PC-9 (cell line): ENCODE measurements at regions not wholly inside any gene's neighbourhood (a gene's known extent, or its start where the extent isn't known, plus 50 kb on each side); places are given as distances from the start of the nearest gene placed in this dataset.

Source experiments
- BruUV-seq: library from RNA; stranded (reverse); fragments of 400-500 nt; replicated peaks from 2 replicates; lab custom pipeline; 2021; lab: Mats Ljungman, UMichigan
- CTCF ChIA-PET: fragments of 300-600 bp; sonication (Branson Sonifier 250); formaldehyde crosslinking; loops from one replicate; lab custom pipeline; 2022; ENCODE audit warnings: antibody characterized with exemption; lab: Charles Lee
- POLR2A ChIA-PET: fragments of 300-600 bp; sonication (Branson Sonifier 250); formaldehyde crosslinking; loops from one replicate; lab custom pipeline; 2022; ENCODE audit warnings: antibody characterized with exemption; ENCODE audit not compliant: unreplicated experiment; lab: Charles Lee
- DNase-seq, 2 experiments: peaks; one replicate each; pipeline versions ENCODE4 v3.0.0 to v3.0.0-alpha.2; 2015 to 2022; ENCODE audit warnings: mixed read lengths in 1 of 2
- H2AFZ ChIP-seq: fragments of 200-600 bp; sonication (generic); 2 replicates; pipeline ENCODE4 v1.8.1; 2017; ENCODE audit warnings: antibody characterized with exemption
- H3F3A ChIP-seq: fragments of 200-600 bp; sonication (generic); 2 replicates; pipeline ENCODE4 v1.8.1; 2017; ENCODE audit warnings: antibody characterized with exemption, mild to moderate bottlenecking, low read depth; ENCODE audit not compliant: insufficient read depth
- H3K27ac ChIP-seq: fragments of 200-600 bp; sonication (generic); 2 replicates; pipeline ENCODE4 v1.6.1; 2016; ENCODE audit warnings: mixed run types
- H3K27me3 ChIP-seq: fragments of 200-600 bp; sonication (generic); 2 replicates; pipeline ENCODE4 v1.6.1; 2016; ENCODE audit warnings: low read depth, mixed run types; ENCODE audit not compliant: insufficient read depth
- H3K36me3 ChIP-seq: fragments of 200-600 bp; sonication (generic); 2 replicates; pipeline ENCODE4 v1.6.1; 2016; ENCODE audit warnings: low read depth, mixed run types
- H3K4me1 ChIP-seq: fragments of 200-600 bp; sonication (generic); replicated peaks from 2 replicates; pipeline ENCODE4 v1.6.1; 2016; ENCODE audit warnings: mixed run types; ENCODE audit not compliant: insufficient read depth
- H3K4me2 ChIP-seq: fragments of 200-600 bp; sonication (generic); 2 replicates; pipeline ENCODE4 v1.6.1; 2017; ENCODE audit warnings: mixed run types
- H3K4me3 ChIP-seq: fragments of 200-600 bp; sonication (generic); 2 replicates; pipeline ENCODE4 v1.6.1; 2016; ENCODE audit warnings: mixed run types
- H3K79me2 ChIP-seq: fragments of 200-600 bp; sonication (generic); 2 replicates; pipeline ENCODE4 v1.6.1; 2017; ENCODE audit warnings: low read depth, mixed run types
- H3K9me2 ChIP-seq: fragments of 200-600 bp; sonication (generic); 2 replicates; pipeline ENCODE4 v1.8.1; 2017; ENCODE audit warnings: mild to moderate bottlenecking; ENCODE audit not compliant: insufficient read depth
- H3K9me3 ChIP-seq: fragments of 200-600 bp; sonication (generic); 2 replicates; pipeline ENCODE4 v1.8.1; 2016; ENCODE audit warnings: low read depth; ENCODE audit not compliant: insufficient read depth
- H4K20me1 ChIP-seq: fragments of 200-600 bp; sonication (generic); 2 replicates; pipeline ENCODE4 v1.8.1; 2017; ENCODE audit not compliant: insufficient read depth
- CTCF ChIP-seq: fragments of 200-600 bp; sonication (generic); conservative IDR thresholded peaks from 2 replicates; pipeline ENCODE4 v1.6.1; 2017; ENCODE audit warnings: mixed run types, antibody characterized with exemption, mild to moderate bottlenecking, moderate library complexity
- EZH2 ChIP-seq: fragments of 200-600 bp; sonication (generic); IDR thresholded peaks from 2 replicates; pipeline ENCODE4 v1.8.0; 2017; ENCODE audit warnings: antibody characterized with exemption, low read depth
- intact Hi-C: fragments of 100-400 bp; cut with micrococcal nuclease; formaldehyde crosslinking; loops from one replicate; pipeline ENCODE4 v1.10.0; 2022; ENCODE audit not compliant: unreplicated experiment

GRCh38 chr21:34222031-34222335 lies 141.8 kb upstream of the KCNE2 start:
- H3K9me2 ChIP-seq, result no peaks in the 10 kb centered on the region
- H3K27ac ChIP-seq, result no peak overlapping the region
- DNase-seq, result no peak
- no peak overlapping the region for H2AFZ ChIP-seq
- no peak overlapping the region for H3K4me2 ChIP-seq
- CTCF ChIA-PET, result no interaction called here
- TF ChIP-seq EZH2 (no peak), CTCF (no peak)
- H3K27me3 ChIP-seq, result no peaks in the 10 kb centered on the region
- no peaks in the 10 kb centered on the region for H3K9me3 ChIP-seq
- no peak overlapping the region for H3K4me3 ChIP-seq
- BruUV-seq, result no TSS peak
- no peaks in the 10 kb centered on the region for H3K36me3 ChIP-seq
- H4K20me1 ChIP-seq, result no peaks in the 10 kb centered on the region
- H3F3A ChIP-seq, result no peaks in the 10 kb centered on the region
- no peaks in the 10 kb centered on the region for H3K4me1 ChIP-seq
- intact Hi-C loops, result no loop called here
- POLR2A ChIA-PET, result no interaction called here
- no peaks in the 10 kb centered on the region for H3K79me2 ChIP-seq

GRCh38 chr21:34223376-34223775 lies 140.4 kb upstream of the KCNE2 start:
- no peak for DNase-seq
- ChIA-PET CTCF (no interaction called here), POLR2A (no interaction called here)
- Histone ChIP-seq H3K79me2 (no peaks in the 10 kb centered on the region), H3K4me2 (no peak overlapping the region), H2AFZ (no peak overlapping the region), H3K4me1 (no peaks in the 10 kb centered on the region), H4K20me1 (no peaks in the 10 kb centered on the region), H3K9me3 (no peaks in the 10 kb centered on the region), H3F3A (no peaks in the 10 kb centered on the region), H3K27me3 (no peaks in the 10 kb centered on the region), H3K9me2 (no peaks in the 10 kb centered on the region), H3K36me3 (no peaks in the 10 kb centered on the region), H3K27ac (no peak overlapping the region), H3K4me3 (no peak overlapping the region)
- intact Hi-C loops, result no loop called here
- no TSS peak for BruUV-seq
- no peak for TF ChIP-seq EZH2
- no peak for TF ChIP-seq CTCF

GRCh38 chr21:34227386-34227852 lies 136.4 kb upstream of the KCNE2 start:
- no peak for TF ChIP-seq CTCF
- Histone ChIP-seq H4K20me1 (no peaks in the 10 kb centered on the region), H3K9me2 (no peaks in the 10 kb centered on the region), H3K36me3 (no peaks in the 10 kb centered on the region), H3K27ac (no peak overlapping the region), H2AFZ (no peak overlapping the region), H3K4me1 (no peaks in the 10 kb centered on the region), H3K4me2 (no peak overlapping the region), H3K79me2 (no peaks in the 10 kb centered on the region), H3K4me3 (no peak overlapping the region), H3F3A (no peaks in the 10 kb centered on the region), H3K9me3 (no peaks in the 10 kb centered on the region), H3K27me3 (no peaks in the 10 kb centered on the region)
- ChIA-PET POLR2A (no interaction called here), CTCF (interaction anchor here (0.6 kb wide), 1 partner anchor 259 kb away, joined by 3 read pairs; no protein-coding TSS in a partner anchor)
- DNase-seq, result no peak
- intact Hi-C loops, result no loop called here
- BruUV-seq, result no TSS peak
